Fibroblast of upper back skin (primary cell): ENCODE measurements at regions not wholly inside any gene's neighbourhood (a gene's known extent, or its start where the extent isn't known, plus 50 kb on each side); places are given as distances from the start of the nearest gene placed in this dataset.
"Not testable (repeated sequence)": the region's sequence is repeated elsewhere in the genome, so short reads cannot be mapped to it uniquely, and the experiment has no call there.

Source experiments
- DNase-seq: peaks from one replicate; pipeline ENCODE4 v3.0.0-alpha.2; 2013

DNA sequence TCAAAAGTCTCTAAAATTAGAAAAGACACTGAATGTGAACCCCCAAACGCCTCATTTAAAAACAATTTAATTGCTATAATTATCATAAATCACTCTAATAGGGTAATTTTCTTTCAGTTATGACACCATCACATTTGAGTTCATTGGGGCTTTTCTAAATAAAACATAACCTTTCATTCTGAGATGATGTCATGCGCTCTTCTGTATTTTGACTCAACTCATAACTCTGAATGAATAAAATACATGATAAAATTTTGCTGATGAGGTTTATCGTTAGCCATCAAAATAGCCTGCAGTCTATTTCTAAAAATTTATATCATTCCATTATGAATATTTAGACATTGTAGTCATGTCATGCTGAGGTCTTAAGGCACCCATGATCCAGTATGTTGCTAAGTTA lies 1099.7 kb downstream of the SUCLG1 start:
- DNase-seq: no peak

DNA sequence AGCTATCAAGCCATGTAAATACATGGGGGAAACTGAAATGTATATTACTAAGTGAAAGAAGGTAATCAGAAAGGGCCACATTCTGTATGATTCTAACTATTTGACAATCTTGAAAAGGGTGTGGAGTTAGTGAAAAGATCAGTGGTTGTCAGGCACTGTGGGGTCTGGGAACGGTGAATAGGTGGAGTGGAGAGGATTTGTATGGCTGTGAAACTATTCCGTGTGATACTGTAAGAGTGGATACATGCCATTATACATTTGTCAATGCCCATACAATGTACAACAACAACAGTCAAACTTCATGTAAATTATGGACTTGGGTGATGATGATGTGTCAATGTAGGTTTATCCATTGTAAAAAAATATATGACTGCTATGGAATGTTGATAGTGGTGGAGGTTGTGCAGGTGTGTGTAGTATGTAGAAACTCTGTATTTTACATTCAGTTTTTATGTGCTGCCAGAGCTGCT lies 1116.2 kb downstream of the SUCLG1 start:
- DNase-seq: no peak

DNA sequence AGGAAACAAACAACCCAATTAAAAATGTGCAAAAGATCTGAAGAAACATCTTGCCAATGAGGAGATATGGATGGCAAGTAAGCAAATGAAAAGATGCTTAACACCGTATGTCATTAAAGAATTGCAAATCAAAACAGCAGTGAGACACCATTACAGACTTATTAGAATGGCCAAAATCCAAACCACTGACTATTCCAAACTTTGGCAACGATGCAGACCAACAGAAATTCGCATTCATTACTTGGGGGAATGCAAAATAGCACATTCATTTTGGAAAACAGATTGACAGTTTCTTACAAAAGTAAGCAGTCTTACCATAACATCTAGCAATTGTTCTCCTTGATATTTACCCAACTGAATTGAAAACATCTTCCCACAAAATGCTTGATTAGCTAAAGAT lies 1118.7 kb downstream of the SUCLG1 start:
- no peak for DNase-seq

DNA sequence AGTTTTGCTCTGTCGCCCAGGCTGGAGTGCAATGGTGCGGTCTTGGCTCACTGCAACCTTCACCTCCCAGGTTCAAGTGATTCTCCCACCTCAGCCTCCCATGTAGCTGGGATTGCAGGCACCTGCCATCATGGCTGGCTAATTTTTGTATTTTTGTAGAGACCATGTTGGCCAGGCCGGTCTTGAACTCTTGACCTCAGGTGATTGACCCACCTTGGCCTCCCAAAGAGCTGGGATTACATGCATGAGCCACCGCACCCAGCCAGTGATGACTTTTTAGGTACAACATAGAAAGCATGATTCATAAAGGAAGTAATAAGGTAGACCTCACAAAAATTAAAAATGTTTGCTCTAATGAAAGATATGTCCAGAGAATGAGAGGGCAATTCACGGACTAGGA lies 1119.1 kb downstream of the SUCLG1 start:
- not testable (repeated sequence) for DNase-seq

DNA sequence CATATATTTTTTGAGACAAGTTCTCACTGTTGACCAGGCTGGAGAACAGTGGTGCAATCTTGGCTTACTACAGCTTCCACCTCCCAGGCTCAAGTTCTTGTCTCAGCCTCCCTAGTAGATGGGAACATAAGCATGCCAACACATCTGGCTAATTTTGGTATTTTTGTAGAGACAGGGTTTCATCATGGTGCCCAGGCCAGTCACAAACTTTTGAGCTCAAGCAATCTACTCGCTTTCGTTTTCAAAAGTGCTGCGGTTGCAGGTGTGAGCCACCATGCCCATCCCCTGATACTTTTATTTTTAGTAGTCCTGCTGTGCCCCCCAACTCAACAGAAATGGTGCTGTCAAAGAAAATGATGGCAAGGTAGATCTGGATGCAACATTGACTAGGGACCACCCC lies 1127.3 kb downstream of the SUCLG1 start:
- no peak for DNase-seq

DNA sequence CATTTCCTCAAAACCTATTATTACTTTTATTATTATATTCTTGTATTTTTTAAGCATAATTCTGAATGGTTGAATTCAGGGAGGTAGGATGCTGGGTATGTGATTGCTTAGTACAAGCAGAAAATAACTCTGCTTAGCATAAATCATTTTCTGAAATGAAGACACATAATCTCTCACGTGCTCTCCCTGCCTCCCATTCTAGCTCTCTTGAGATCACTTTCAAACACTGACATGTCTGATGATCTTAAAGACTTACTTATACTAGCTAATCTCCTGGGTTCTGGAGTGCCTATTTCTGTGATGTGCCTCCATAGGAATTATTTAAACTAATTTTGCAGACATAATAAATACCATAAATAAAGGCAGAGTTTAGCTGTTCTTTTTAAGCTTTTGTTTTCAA lies 1136.0 kb downstream of the SUCLG1 start:
- no peak for DNase-seq

DNA sequence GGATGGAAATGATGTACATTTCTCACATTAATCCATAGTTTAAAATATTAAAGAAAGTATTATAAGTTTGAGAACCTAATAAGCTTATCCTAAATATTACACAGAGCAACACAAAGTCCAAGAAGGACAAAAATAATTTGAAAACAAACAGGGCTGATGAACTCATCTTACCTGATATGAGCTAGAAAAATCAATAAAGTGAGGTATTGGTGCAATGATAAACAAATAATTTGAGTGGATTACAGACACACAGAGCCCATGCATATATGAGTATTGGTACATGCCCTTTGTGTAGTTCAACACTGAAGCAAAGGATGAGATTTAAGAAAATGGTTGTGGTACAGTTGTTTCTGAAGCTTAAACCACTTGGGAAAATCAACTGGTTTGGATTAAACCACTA lies 1139.0 kb downstream of the SUCLG1 start:
- no peak for DNase-seq

DNA sequence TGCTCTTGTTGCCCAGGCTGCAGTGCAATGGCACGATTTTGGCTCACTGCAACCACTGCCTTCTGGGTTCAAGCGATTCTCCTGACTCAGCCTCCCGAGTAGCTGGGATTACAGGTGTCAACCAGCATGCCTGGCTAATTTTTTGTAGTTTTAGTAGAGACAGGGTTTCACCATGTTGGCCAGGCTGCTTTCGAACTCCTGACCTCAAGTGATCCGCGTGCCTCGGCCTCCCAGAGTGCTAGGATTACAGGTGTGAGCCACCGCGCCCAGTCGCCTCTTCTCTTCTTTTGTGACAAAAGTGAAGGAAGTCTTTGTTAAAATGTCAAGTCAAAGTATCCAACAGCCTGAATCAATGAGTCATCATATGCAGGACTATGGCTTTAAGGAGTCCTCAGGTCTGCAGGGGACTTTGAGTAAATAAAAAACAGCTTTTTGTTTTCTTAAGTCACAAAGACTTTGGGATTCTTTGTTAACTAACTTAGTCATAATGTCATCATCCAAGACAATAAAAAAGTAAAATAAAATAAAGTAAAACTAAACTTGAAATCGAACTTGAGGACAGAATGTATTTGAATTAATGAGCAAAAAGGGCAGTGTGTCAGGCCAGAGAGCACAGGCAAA lies 1153.2 kb downstream of the SUCLG1 start:
- DNase-seq: no peak

DNA sequence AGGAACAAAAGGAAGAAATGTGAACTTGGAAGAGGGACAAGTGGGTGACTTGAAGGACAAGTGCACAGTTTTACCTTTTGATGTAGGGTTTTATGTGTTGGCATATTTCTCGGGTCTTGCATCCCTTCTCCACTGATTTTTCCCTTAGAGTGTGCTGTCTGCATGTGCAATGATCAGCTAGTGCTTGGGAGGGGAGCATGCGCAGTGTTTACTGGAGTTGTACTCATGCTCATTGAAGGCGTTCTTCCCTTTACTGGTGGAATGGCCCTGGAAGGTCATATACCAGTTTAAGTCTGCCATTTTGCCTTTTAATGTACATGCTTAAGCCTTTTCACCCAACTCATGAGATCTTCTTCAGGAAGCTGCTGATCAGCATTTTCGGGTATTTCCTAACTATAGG lies 1168.0 kb downstream of the SUCLG1 start:
- DNase-seq: no peak

DNA sequence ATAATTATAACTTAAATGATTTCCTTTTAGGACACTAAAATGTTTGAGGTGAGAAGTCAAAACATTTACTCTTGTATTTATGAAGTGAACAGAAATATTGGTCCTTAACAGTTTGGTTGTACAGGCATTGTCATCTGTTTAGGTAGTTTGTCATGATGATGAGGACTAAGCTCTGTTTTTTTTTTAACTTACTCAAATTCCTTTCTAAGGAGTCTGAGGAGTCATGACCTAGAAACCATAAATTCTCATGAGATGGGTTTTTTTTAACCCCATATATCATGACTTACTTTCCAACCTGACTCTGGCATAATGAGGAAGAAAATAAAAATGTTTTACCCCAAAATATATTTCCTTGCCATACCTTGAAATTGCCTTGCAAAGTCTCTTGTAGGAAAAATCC lies 1176.2 kb downstream of the SUCLG1 start:
- peak; percentile 10 for DNase-seq

DNA sequence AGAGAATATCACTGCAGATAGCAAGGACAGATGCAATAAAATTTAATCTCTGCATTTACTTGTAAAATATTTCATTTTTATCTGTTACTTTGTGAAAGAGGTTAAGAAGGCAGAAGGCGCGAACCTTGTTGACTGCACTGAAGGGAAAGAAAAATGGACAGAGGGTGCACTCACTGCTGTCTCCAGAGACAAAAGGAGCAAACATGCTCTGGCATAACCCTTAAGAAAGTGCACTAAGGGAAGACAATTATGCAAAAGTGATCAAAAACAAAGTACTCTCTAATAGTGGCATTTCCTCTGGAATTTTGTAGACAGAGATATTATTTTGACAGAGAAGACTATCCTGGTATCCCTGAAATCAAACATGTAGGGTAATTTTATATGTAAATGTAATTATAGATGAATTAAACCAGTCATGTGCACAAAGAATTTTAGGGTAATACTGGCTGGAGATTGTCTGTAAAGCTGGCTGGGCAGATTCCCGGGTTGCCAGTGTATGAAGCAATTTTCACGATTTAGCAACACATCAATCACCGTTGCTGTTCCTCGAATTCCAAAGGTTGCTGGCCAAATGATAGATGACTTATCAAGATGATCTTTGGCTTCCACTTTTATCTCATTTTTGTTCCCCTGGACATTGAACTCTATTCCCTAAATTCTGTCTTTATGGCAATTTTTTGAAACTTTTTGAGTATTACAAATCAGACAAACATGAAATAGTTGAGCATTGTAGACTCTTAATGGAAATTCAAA lies 1176.9 kb downstream of the SUCLG1 start:
- no peak for DNase-seq

DNA sequence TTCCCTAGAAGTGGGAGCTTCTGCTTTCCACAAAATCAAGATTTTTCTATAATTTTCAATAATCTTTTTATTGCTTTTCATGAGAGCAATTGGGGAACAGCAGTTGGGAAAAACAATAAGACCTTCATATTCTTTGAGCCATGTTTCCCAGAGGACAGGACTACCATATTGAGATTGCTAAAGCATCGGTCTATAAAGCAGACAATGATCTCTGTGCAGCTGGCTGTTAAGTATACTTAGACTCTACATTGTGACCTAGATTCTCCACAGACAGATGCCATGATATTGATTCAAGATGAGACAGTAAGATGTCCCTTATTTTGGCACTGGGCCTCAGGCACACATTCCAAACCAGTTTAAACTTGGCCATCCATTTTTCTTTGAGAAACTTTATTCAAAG lies 1178.7 kb downstream of the SUCLG1 start:
- no peak for DNase-seq

DNA sequence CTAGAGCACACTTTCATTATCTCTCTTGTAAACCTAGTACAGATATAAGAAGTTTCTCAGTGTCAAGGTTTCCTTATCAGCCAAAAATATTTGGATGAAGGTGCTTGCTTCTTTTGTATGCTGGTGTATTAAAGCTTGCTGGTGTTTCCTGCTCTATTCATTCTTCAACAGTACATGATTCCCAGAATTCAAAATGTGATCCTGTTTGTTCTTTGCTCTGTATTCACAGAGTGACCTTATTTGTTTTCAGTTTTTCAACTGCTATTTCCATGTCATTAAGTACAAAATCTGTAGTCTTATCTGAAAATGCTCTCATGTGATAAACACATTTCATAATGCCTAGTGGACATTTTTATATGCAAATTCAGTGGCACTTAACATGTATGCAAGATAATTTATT lies 1185.8 kb downstream of the SUCLG1 start:
- DNase-seq: no peak

DNA sequence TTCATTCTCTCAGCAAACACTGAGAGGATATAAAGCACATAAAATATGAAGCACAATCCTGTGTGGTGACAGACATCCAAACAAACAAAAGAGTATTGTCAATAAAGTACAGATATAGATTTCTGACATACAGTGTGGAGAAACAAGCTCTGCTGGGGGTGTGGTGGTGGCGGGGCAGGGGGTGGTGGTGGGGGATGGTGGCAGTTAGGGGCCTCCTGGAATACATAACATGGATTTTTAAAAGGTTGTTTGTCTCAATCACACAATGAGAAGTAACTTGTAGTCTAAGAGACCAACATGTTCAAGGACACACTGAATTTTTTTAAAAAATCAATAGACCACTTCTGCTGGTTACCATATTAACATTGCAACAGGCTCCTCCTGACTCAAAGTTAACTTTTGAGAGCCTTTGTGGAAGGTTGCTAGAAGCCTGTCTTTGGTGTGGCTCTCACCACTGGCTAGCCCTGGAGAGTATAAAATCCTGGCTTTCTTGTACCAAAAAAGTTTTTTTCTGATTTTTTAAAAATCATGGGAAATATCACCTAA lies 1197.4 kb downstream of the SUCLG1 start:
- no peak for DNase-seq

DNA sequence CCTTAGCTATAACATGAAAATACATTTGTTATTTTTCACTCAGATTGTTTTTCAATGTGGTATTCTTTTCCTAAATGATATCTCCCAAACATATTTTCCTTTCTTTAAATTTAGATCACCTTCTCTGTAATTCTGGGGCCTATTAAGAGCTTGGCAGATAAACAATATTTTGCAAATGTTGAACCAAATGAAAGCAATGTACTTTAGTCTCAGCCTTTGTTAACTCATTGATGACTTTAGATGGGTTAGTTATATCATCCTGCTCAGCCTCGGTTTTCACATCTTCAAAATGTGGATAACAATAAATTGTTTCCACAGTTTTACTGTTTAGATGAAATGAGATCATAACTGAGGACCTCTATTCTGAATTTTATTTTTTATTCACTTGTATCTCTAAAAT lies 1205.2 kb downstream of the SUCLG1 start:
- no peak for DNase-seq

DNA sequence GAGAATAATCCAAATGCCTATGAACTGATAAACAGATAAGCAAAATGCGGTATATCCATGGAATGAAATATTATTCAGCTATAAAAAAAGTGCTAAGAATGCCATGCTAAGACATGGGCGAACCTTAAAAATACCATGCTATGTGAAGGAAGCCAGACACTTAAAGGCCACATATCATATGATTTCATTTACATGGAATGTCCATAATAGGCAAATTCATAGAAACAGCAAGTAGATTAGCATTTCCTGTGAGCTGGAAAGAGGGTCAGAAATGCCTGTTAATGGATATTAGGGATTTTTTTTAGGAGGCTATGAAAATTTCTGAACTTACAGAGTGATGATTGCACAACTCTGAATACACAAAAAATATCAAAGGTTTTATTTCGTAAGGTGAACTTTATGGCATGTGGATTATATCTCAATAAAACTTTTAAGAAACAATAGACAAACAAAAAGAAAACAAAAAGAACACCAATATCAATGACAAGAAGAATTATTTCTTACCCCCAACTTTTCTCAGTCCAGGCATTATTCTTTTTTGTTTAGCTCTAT lies 1207.7 kb downstream of the SUCLG1 start:
- peak; percentile 37 for DNase-seq

DNA sequence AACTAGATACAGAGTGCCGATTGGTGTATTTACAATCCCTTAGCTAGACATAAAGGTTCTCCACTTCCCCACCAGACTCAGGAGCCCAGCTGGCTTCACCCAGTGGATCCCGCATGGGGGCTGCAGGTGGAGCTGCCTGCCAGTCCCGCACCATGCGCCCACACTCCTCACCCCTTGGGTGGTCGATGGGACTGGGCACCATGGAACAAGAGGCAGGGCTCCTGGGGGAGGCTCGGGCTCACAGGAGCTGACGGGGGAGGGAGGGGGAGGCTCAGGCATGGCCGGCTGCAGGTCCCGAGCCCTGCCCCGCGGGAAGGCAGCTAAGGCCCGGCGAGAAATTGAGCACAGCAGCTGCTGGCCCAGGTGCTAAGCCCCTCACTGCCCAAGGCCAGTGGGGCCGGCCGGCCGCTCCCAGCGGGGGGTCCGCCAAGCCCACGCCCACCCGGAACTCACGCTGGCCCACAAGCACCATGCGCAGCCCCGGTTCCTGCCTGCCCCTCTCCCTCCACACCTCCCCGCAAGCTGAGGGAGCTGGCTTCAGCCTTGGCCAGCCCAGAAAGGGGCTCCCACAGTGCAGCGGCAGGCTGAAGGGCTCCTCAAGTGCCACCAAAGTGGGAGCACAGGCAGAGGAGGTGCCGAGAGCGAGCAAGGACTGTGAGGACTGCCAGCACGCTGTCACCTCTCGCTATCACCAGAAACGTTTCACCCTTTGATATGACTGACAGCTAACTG lies 1213.1 kb downstream of the SUCLG1 start:
- DNase-seq: not testable (repeated sequence)

DNA sequence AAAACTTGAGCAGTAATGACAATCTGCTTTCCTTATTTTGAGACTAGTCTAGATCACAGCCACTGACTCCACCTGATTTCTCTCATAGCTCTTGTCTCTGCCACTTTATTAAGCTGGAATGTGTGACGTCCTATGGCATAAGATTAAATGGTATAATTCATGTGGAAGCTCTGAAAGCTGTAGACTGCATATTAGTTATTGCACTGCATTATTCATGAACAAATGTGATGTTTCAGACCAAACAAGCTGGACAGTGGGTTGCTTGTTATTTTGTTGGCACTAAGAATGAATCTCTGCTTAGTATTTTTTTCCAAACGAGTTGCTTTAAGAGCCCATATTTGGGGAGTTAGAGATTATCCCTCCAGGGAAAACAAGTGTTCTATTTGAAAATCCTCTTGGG lies 1218.5 kb downstream of the SUCLG1 start:
- no peak for DNase-seq

DNA sequence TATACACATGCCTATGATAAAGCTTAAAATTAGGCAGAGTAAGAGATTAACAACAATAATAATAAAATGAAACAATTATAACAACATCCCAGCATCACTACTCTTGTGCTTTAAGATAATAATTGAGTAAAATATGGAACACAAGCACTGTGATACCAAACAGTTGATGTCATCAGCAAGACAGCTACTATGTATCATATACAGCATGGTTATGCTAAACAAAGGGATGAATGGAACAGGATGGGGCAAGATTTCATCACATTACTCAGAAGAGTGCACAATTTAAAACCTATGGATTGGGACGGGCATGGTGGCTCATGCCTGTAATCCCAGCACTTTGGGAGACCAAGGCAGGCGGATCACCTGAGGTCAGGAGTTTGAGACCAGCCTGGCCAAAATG lies 1221.0 kb downstream of the SUCLG1 start:
- no peak for DNase-seq

DNA sequence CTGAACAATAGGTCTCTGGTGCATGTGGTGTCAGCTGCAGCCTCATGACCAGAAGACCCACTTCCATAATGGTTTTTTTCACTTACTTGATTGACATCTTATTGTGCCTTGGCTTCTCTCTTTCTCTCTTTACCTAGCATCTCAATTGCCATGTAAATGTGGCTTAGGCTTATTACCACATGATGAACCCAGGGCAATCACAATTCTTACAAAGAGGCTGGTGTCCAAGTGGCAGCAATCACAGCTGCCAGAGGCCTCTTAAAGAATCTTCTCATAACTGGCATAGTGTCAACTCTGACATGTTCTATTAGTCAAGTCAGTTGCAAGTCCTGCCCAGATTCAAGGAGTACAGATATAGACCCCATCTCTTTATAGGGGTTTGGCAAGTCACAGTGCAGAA lies 1224.8 kb downstream of the SUCLG1 start:
- no peak for DNase-seq

DNA sequence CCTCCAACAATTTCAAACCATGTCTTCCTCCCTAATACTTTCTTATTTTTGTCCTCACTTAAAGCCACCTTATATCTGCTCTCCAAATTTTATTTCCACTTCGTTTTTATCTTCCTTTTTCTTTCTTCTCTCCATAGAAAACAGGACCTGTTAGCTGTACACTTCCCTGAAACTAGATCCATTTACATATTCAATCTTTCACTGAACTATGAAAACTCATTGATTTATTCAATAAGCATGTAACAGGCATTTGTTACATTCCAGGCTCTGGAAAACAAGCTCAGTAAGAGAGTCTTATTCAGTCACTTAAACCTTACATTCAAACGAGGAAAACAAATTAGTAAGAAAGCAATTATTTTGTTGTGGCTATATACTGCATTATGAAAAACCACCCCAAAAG lies 1225.3 kb downstream of the SUCLG1 start:
- DNase-seq: no peak

DNA sequence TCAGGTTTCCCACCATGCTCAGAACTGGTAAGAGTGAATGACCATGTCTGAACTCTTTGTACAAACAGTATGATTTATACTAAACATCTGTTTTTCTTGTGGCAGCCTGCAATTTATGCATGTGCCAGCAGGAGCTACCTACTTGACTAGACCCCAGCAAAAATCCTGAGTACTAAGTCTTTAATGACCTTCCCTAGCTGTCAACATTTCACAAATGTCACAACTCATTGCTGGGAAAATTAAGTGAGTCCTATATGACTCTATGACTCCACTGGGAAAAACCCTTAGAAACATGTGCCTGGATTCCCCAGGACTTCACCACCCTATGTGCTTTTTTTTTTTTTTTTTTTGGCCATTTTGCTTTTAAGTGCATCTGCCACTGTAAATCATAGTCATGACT lies 1225.8 kb downstream of the SUCLG1 start:
- no peak for DNase-seq

DNA sequence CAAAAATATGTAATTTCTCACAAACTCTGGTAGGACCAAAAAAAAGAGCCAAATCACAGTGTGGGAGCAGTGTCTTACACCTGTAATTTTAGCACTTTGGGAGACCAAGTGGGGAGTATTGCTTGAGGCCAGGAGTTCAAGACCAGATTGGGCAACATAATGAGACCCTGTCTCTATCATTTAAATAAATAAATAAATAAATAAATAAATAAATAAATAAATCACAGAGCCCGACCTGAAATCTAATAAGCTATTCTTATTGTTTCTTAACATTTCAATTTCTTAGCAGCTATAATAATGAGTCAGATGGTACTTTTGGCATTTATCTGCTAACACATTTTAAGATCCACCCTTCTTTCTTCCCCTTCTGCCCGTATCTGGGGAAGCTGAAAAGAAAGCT lies 1229.6 kb downstream of the SUCLG1 start:
- no peak for DNase-seq
